A549 (cell line): ENCODE measurements at regions not wholly inside any gene's neighbourhood (a gene's known extent, or its start where the extent isn't known, plus 50 kb on each side); places are given as distances from the start of the nearest gene placed in this dataset.

Source experiments
- ATAC-seq, 2 experiments: fragments of 200-7000 bp in 1 of 2; fragments of >200 bp in 1 of 2; cut with Nextera tagmentation in 1 of 2; cut with Tn5 transposase in 1 of 2; 3 replicates each; pipeline versions ENCODE4 v1.8.0 to v1.9.1; 2018 to 2020; ENCODE audit warnings: mild to moderate bottlenecking in 1 of 2, moderate library complexity in 1 of 2
- CTCF ChIA-PET: fragments of 300-600 bp; sonication (Branson Sonifier 250); formaldehyde crosslinking; extraction: SDS; loops from one replicate; lab custom pipeline; 2021; ENCODE audit warnings: antibody characterized with exemption, inconsistent platforms; lab: Yijun Ruan, JAX
- POLR2A ChIA-PET: fragments of 350-600 bp; formaldehyde crosslinking; extraction: SDS; loops from one replicate; lab custom pipeline; 2021; ENCODE audit warnings: antibody characterized with exemption, inconsistent platforms; lab: Yijun Ruan, JAX
- DNase-seq, 2 experiments: peaks; one replicate each; pipeline versions ENCODE4 v3.0.0 to v3.0.0-alpha.2; 2011 to 2016; ENCODE audit warnings: low read depth in 1 of 2, low spot score in 1 of 2
- FAIRE-seq: peaks from 2 replicates; lab custom pipeline; 2011; peaks lifted over from hg19 to GRCh38; lab: Jason Lieb, UNC
- H3K27ac ChIP-seq, 2 experiments: fragments of >200 bp; sonication (Bioruptor Twin); formaldehyde crosslinking; 3 replicates each; pipeline ENCODE4 v1.5.1; 2016 to 2017
- H3K4me1 ChIP-seq: fragments of >200 bp; sonication (Bioruptor Twin); formaldehyde crosslinking; 3 replicates; pipeline ENCODE4 v1.6.1; 2016
- H3K4me2 ChIP-seq: fragments of >200 bp; sonication (Bioruptor Twin); formaldehyde crosslinking; 3 replicates; pipeline ENCODE4 v1.6.1; 2016
- H3K4me3 ChIP-seq: fragments of >200 bp; sonication (Bioruptor Twin); formaldehyde crosslinking; 3 replicates; pipeline ENCODE4 v1.5.1; 2016
- H3K9me3 ChIP-seq: fragments of >200 bp; sonication (Bioruptor Twin); formaldehyde crosslinking; 3 replicates; pipeline ENCODE4 v1.6.1; 2016
- BCL3 ChIP-seq: fragments of >200 bp; sonication (Bioruptor Twin); formaldehyde crosslinking; IDR thresholded peaks from 3 replicates; pipeline ENCODE4 v1.6.1; 2016
- BHLHE40 ChIP-seq: IDR thresholded peaks from 2 replicates; pipeline ENCODE4 v1.6.1; 2012; ENCODE audit warnings: low read depth, low read length, inconsistent platforms
- CHD2 ChIP-seq: fragments of 150-350 bp; IDR thresholded peaks from 2 replicates; pipeline ENCODE4 v1.6.1; 2014; ENCODE audit warnings: low read length; ENCODE audit not compliant: partially characterized antibody
- CHD4 ChIP-seq: fragments of 200-600 bp; sonication (generic); IDR thresholded peaks from 2 replicates; pipeline ENCODE4 v1.6.1; 2016; ENCODE audit warnings: antibody characterized with exemption, mild to moderate bottlenecking, borderline replicate concordance
- EHMT2 ChIP-seq: fragments of 200-600 bp; sonication (generic); IDR thresholded peaks from 2 replicates; pipeline ENCODE4 v1.6.1; 2016; ENCODE audit warnings: antibody characterized with exemption, low read depth, mild to moderate bottlenecking, moderate library complexity
- FOSL2 ChIP-seq, 2 experiments: fragments of 450-650 bp in 1 of 2; fragments of >200 bp in 1 of 2; sonication (Bioruptor Twin) in 1 of 2; formaldehyde crosslinking; IDR thresholded peaks; 2 replicates each; pipeline versions ENCODE4 v1.5.0 to v1.6.1; 2016 to 2020; ENCODE audit warnings: mild to moderate bottlenecking in 1 of 2, moderate library complexity in 1 of 2
- GATA3 ChIP-seq: IDR thresholded peaks from 2 replicates; pipeline ENCODE4 v1.6.1; 2012; ENCODE audit warnings: borderline replicate concordance
- HEYL ChIP-seq: fragments of 250-450 bp; sonication (Bioruptor Pico); IDR thresholded peaks from 2 replicates; pipeline ENCODE4 v1.8.0; 2021; ENCODE audit warnings: mild to moderate bottlenecking, moderate library complexity
- HMGXB4 ChIP-seq: fragments of 250-450 bp; sonication (Bioruptor Pico); IDR thresholded peaks from 2 replicates; pipeline ENCODE4 v1.5.0; 2021; ENCODE audit warnings: mild to moderate bottlenecking, moderate library complexity, borderline replicate concordance
- HOXA7 ChIP-seq: fragments of 250-450 bp; sonication (Bioruptor Pico); IDR thresholded peaks from 2 replicates; pipeline ENCODE4 v1.5.0; 2020; ENCODE audit warnings: mild to moderate bottlenecking, moderate library complexity
- MAFK ChIP-seq: fragments of 450-650 bp; IDR thresholded peaks from 2 replicates; pipeline ENCODE4 v1.6.1; 2014; ENCODE audit not compliant: partially characterized antibody
- NFE2L2 ChIP-seq: fragments of 150-350 bp; conservative IDR thresholded peaks from 2 replicates; pipeline ENCODE4 v1.6.1; 2014; ENCODE audit warnings: low read length
- NR3C1 ChIP-seq: fragments of >200 bp; sonication (Bioruptor Twin); formaldehyde crosslinking; IDR thresholded peaks from 3 replicates; pipeline ENCODE4 v1.6.1; 2017
- PBX3 ChIP-seq: IDR thresholded peaks from 2 replicates; pipeline ENCODE4 v1.6.1; 2012
- RCOR1 ChIP-seq: fragments of 150-350 bp; IDR thresholded peaks from 2 replicates; pipeline ENCODE4 v1.6.1; 2014; ENCODE audit warnings: antibody characterized with exemption, low read length, low read depth
- REST ChIP-seq: fragments of 200-600 bp; sonication (generic); IDR thresholded peaks from 2 replicates; pipeline ENCODE4 v1.6.1; 2016; ENCODE audit warnings: antibody characterized with exemption, mild to moderate bottlenecking, moderate library complexity
- TFCP2L1 ChIP-seq: fragments of 250-450 bp; sonication (Bioruptor Pico); IDR thresholded peaks from 2 replicates; pipeline ENCODE4 v1.5.0; 2021; ENCODE audit warnings: mild to moderate bottlenecking
- WGBS: methylation state at CpG from one replicate; pipeline ENCODE4 v1.1.6; 2017; ENCODE audit errors: missing lambda C conversion rate; 5-methylcytosine and 5-hydroxymethylcytosine counted together
- TF ChIP-seq, protein P1 (sequence below): fragments of >200 bp; sonication (Bioruptor Twin); formaldehyde crosslinking; IDR thresholded peaks from 2 replicates; pipeline ENCODE4 v1.6.1; 2016

DNA sequence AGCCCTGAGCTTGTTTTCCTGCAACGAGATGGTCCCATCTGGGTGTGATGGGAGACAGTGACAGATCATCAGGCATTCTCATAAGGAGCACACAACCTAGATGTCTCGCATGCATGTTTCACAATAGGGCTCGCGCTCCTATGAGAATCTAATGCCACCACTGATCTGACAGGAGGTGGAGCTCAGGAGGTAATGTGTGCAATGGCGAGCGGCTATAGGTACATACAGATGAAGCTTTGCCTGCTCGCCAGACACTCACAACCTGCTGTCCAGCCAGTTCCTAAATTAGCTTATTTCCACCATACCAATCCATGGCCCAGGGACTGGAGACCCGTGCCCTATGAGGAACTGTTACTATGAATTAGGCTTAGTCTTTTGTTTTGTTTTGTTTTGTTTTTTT lies 55.3 kb upstream of the SLC30A5 start:
- POLR2A ChIA-PET, result no interaction called here
- 66% methylated on average over 8 of the region's 8 CpGs for WGBS

GRCh38 chr5:69039829-69040228 lies 54.0 kb upstream of the SLC30A5 start:
- no peak overlapping the region for H3K4me3 ChIP-seq
- 0 out of 3 replicates have a peak, but pooled peaks cover 4% of the 10 kb centered on the region for H3K4me1 ChIP-seq
- POLR2A ChIA-PET, result no interaction called here
- TF ChIP-seq RCOR1 (no peak), HEYL (CRISPR knock-in tag) (no peak), GATA3 (no peak), CHD4 (no peak), HMGXB4 (CRISPR knock-in tag) (no peak), MAFK (no peak), CHD2 (no peak)
- TF ChIP-seq, protein P1, sequence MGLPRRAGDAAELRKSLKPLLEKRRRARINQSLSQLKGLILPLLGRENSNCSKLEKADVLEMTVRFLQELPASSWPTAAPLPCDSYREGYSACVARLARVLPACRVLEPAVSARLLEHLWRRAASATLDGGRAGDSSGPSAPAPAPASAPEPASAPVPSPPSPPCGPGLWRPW, result no peak
- CTCF ChIA-PET, result interaction anchor here (0.6 to 1.5 kb wide), 2 partner anchors 13 to 35 kb away, joined by 3 to 4 read pairs; no protein-coding TSS in a partner anchor
- H3K4me2 ChIP-seq, result no peak overlapping the region
- H3K9me3 ChIP-seq, result no peaks in the 10 kb centered on the region
- H3K27ac ChIP-seq, result no peak overlapping the region
- no peak for DNase-seq
- ATAC-seq, result no peak
- FAIRE-seq, result no peak

More for the DNA sequence above, 55.3 kb upstream of the SLC30A5 start:
- H3K4me2 ChIP-seq, result no peak overlapping the region
- H3K9me3 ChIP-seq, result no peaks in the 10 kb centered on the region
- FAIRE-seq (no peak), ATAC-seq (no peak), DNase-seq (no peak)
- H3K27ac ChIP-seq, result no peak overlapping the region
- no peak overlapping the region for H3K4me3 ChIP-seq
- TF ChIP-seq NFE2L2 (no peak), REST (no peak), BCL3 (no peak), HEYL (CRISPR knock-in tag) (no peak), HOXA7 (CRISPR knock-in tag) (no peak), TFCP2L1 (CRISPR knock-in tag) (no peak), FOSL2 (IDR thresholded peaks at IDR 0.05) (no peak), FOSL2 (CRISPR knock-in tag; IDR thresholded peaks at IDR 0.05) (no peak)
- CTCF ChIA-PET, result interaction anchor here (0.9 to 6.3 kb wide), 3 partner anchors 11 to 15 kb away, joined by 3 to 26 read pairs (median 4); no protein-coding TSS in a partner anchor
- 0 out of 3 replicates have a peak, but pooled peaks cover 1% of the 10 kb centered on the region for H3K4me1 ChIP-seq

GRCh38 chr5:69042500-69042899 lies 51.3 kb upstream of the SLC30A5 start:
- peaks cover 10% of the 10 kb centered on the region for H3K4me1 ChIP-seq
- CTCF ChIA-PET, result interaction anchor here (0.9 to 2.1 kb wide), 22 partner anchors 7 to 722 kb away, joined by 3 to 17 read pairs (median 4); partner anchors contain the start of genes CCDC125 and SLC30A5
- 48% methylated on average over 2 of the region's 2 CpGs for WGBS
- no peak overlapping the region for H3K27ac ChIP-seq
- DNase-seq, result no peak
- H3K4me2 ChIP-seq, result no peak overlapping the region
- TF ChIP-seq BHLHE40 (no peak), HOXA7 (CRISPR knock-in tag) (no peak), PBX3 (no peak), EHMT2 (no peak), NR3C1 (no peak)
- FAIRE-seq, result no peak
- ATAC-seq, result peak; percentile 48 to 52; a peak in 3 of 6 replicates
- POLR2A ChIA-PET, result no interaction called here
- 0 out of 3 replicates have a peak, but pooled peaks cover 5% of the 10 kb centered on the region for H3K9me3 ChIP-seq
- H3K4me3 ChIP-seq, result no peak overlapping the region; the same call in 2 of the 3 replicates
